K562 (cell line): ENCODE measurements at regions not wholly inside any gene's neighbourhood (a gene's known extent, or its start where the extent isn't known, plus 50 kb on each side); places are given as distances from the start of the nearest gene placed in this dataset.

Source experiments
- BHLHE40 ChIP-seq: IDR thresholded peaks from 2 replicates; pipeline ENCODE4 v1.6.1; 2011; ENCODE audit warnings: low read length, improper control_type of control experiment
- CREB1 ChIP-seq, 2 experiments: sonication (generic) in 1 of 2; formaldehyde crosslinking in 1 of 2; IDR thresholded peaks; 2 replicates each; pipeline versions ENCODE4 v1.6.1 to v1.8.0; 2012 to 2022; ENCODE audit warnings: inconsistent platforms in 1 of 2, mild to moderate bottlenecking in 1 of 2, missing genetic modification reagents in 1 of 2, moderate library complexity in 1 of 2
- DDX20 ChIP-seq: fragments of 450-650 bp; IDR thresholded peaks from 2 replicates; pipeline ENCODE4 v1.6.1; 2016; ENCODE audit warnings: missing genetic modification characterization, low read depth, mild to moderate bottlenecking, missing compliant biosample characterization, moderate library complexity
- HDAC6 ChIP-seq: IDR thresholded peaks from 2 replicates; pipeline ENCODE4 v1.6.1; 2012; ENCODE audit warnings: low read depth, mild to moderate bottlenecking, control low read depth, inconsistent platforms, low read length, moderate library complexity
- L3MBTL2 ChIP-seq: fragments of 450-650 bp; IDR thresholded peaks from 2 replicates; pipeline ENCODE4 v1.6.1; 2016; ENCODE audit warnings: mild to moderate bottlenecking, moderate library complexity
- MTA1 ChIP-seq: fragments of 450-650 bp; IDR thresholded peaks from 2 replicates; pipeline ENCODE4 v1.6.1; 2017; ENCODE audit warnings: borderline replicate concordance
- POLR2AphosphoS5 ChIP-seq: IDR thresholded peaks from 2 replicates; pipeline ENCODE4 v1.6.1; 2011; ENCODE audit warnings: mild to moderate bottlenecking, low read depth, low read length, moderate library complexity; ENCODE audit not compliant: control insufficient read depth, insufficient read depth
- USF1 ChIP-seq: sonication (generic); formaldehyde crosslinking; IDR thresholded peaks from 2 replicates; pipeline ENCODE4 v1.9.0; 2022; ENCODE audit warnings: mild to moderate bottlenecking, missing genetic modification reagents
- ZNF217 ChIP-seq: sonication (generic); formaldehyde crosslinking; IDR thresholded peaks from 2 replicates; pipeline ENCODE4 v1.8.0; 2022; ENCODE audit warnings: mild to moderate bottlenecking, missing genetic modification reagents
- ZNF384 ChIP-seq: IDR thresholded peaks from 2 replicates; pipeline ENCODE4 v1.6.1; 2012; ENCODE audit warnings: low read depth, low read length, improper control_type of control experiment
- ZNF696 ChIP-seq: fragments of 250-450 bp; sonication (Bioruptor Pico); conservative IDR thresholded peaks from 2 replicates; pipeline ENCODE4 v1.4.0; 2020; ENCODE audit warnings: mild to moderate bottlenecking, moderate library complexity
- ZNF780A ChIP-seq: fragments of 250-450 bp; sonication (Bioruptor Pico); IDR thresholded peaks from 2 replicates; pipeline ENCODE4 v1.5.0; 2021; ENCODE audit warnings: mild to moderate bottlenecking

DNA sequence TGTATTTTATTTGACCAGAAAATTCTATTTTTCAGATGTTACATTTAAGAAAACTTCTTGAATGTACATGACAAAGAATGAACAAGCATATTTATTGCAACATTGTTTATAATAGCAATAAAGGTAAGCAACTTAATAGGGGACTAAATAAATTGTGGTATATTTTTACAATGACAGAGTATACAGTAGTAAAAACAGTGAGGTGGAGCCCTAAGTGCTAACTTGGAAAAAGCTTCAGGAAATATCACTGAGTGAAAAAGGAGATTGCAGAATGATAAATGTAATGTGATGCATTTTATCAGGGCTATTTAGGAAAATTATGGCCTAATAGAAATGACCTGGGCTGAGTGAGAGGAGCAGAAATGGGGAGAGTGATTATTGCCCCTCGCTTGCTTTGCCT, 56.5 kb upstream of the SEMA6A start:
- TF ChIP-seq CREB1 (IDR thresholded peaks at IDR 0.05) (no peak), CREB1 (CRISPR knock-in tag; IDR thresholded peaks at IDR 0.05) (no peak), HDAC6 (no peak), ZNF696 (CRISPR knock-in tag) (no peak), ZNF217 (CRISPR knock-in tag) (no peak), BHLHE40 (no peak), ZNF780A (CRISPR knock-in tag) (no peak), POLR2AphosphoS5 (no peak), MTA1 (no peak), L3MBTL2 (no peak), DDX20 (tag) (no peak), ZNF384 (no peak), USF1 (CRISPR knock-in tag) (no peak)
